MCF 10A (cell line): ENCODE measurements at regions not wholly inside any gene's neighbourhood (a gene's known extent, or its start where the extent isn't known, plus 50 kb on each side); places are given as distances from the start of the nearest gene placed in this dataset.

Source experiments
- BruUV-seq: library from RNA; stranded (reverse); fragments of 400-500 nt; replicated peaks from 2 replicates; lab custom pipeline; 2021; lab: Mats Ljungman, UMichigan
- CTCF ChIA-PET: fragments of 300-600 bp; sonication (Branson Sonifier 250); formaldehyde crosslinking; extraction: SDS; loops from one replicate; lab custom pipeline; 2021; ENCODE audit warnings: antibody characterized with exemption, inconsistent platforms; lab: Yijun Ruan, JAX
- POLR2A ChIA-PET: fragments of 300-600, 350-650 bp; sonication (Branson Sonifier 250); formaldehyde crosslinking; extraction: SDS; loops from one replicate; lab custom pipeline; 2020; ENCODE audit warnings: antibody characterized with exemption, inconsistent platforms; lab: Yijun Ruan, JAX
- DNase-seq: peaks from one replicate; pipeline ENCODE4 v3.0.0-alpha.2; 2018; ENCODE audit not compliant: unreplicated experiment
- H3K27ac Mint-ChIP-seq: one replicate; pipeline ENCODE4 v1.8.0; 2022; ENCODE audit warnings: mild to moderate bottlenecking, low read depth, mixed read lengths; ENCODE audit not compliant: unreplicated experiment
- H3K27me3 Mint-ChIP-seq: one replicate; pipeline ENCODE4 v1.8.0; 2022; ENCODE audit warnings: mixed read lengths; ENCODE audit not compliant: insufficient read depth, unreplicated experiment
- H3K36me3 Mint-ChIP-seq: one replicate; pipeline ENCODE4 v1.8.0; 2022; ENCODE audit warnings: mild to moderate bottlenecking, moderate library complexity, mixed read lengths; ENCODE audit not compliant: insufficient read depth, unreplicated experiment
- H3K4me1 Mint-ChIP-seq: one replicate; pipeline ENCODE4 v1.8.0; 2022; ENCODE audit warnings: mixed read lengths; ENCODE audit not compliant: insufficient read depth, unreplicated experiment
- H3K4me3 Mint-ChIP-seq: one replicate; pipeline ENCODE4 v1.8.0; 2022; ENCODE audit warnings: mild to moderate bottlenecking, moderate library complexity, mixed read lengths; ENCODE audit not compliant: unreplicated experiment
- H3K9me3 Mint-ChIP-seq: one replicate; pipeline ENCODE4 v1.8.0; 2022; ENCODE audit warnings: mixed read lengths; ENCODE audit not compliant: unreplicated experiment
- intact Hi-C: fragments of 100-400 bp; cut with micrococcal nuclease; formaldehyde crosslinking; loops from 2 replicates; pipeline ENCODE4 v1.14.1; 2022
- TF ChIP-seq, protein P1 (sequence below): fragments of 200-600 bp; IDR thresholded peaks from one replicate; pipeline ENCODE4 v1.8.0; 2022; ENCODE audit warnings: antibody characterized with exemption, mild to moderate bottlenecking; ENCODE audit not compliant: unreplicated experiment

- BruUV-seq, result no TSS peak
- Mint-ChIP-seq H3K27ac (no peak overlapping the region), H3K36me3 (no peaks in the 10 kb centered on the region), H3K4me1 (no peaks in the 10 kb centered on the region), H3K4me3 (no peak overlapping the region), H3K9me3 (no peaks in the 10 kb centered on the region), H3K27me3 (peaks cover 61% of the 10 kb centered on the region)
- no peak for DNase-seq
- ChIA-PET CTCF (interaction anchor here (0.6 to 1.4 kb wide), 4 partner anchors 19 to 79 kb away, joined by 3 to 6 read pairs (median 4); no protein-coding TSS in a partner anchor), POLR2A (no interaction called here)
- intact Hi-C loops, result no loop called here
- TF ChIP-seq, protein P1, sequence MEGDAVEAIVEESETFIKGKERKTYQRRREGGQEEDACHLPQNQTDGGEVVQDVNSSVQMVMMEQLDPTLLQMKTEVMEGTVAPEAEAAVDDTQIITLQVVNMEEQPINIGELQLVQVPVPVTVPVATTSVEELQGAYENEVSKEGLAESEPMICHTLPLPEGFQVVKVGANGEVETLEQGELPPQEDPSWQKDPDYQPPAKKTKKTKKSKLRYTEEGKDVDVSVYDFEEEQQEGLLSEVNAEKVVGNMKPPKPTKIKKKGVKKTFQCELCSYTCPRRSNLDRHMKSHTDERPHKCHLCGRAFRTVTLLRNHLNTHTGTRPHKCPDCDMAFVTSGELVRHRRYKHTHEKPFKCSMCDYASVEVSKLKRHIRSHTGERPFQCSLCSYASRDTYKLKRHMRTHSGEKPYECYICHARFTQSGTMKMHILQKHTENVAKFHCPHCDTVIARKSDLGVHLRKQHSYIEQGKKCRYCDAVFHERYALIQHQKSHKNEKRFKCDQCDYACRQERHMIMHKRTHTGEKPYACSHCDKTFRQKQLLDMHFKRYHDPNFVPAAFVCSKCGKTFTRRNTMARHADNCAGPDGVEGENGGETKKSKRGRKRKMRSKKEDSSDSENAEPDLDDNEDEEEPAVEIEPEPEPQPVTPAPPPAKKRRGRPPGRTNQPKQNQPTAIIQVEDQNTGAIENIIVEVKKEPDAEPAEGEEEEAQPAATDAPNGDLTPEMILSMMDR, result no peak
Measured at GRCh38 chr1:209156991-209157390, 426.5 kb upstream of the CAMK1G start.

DNA sequence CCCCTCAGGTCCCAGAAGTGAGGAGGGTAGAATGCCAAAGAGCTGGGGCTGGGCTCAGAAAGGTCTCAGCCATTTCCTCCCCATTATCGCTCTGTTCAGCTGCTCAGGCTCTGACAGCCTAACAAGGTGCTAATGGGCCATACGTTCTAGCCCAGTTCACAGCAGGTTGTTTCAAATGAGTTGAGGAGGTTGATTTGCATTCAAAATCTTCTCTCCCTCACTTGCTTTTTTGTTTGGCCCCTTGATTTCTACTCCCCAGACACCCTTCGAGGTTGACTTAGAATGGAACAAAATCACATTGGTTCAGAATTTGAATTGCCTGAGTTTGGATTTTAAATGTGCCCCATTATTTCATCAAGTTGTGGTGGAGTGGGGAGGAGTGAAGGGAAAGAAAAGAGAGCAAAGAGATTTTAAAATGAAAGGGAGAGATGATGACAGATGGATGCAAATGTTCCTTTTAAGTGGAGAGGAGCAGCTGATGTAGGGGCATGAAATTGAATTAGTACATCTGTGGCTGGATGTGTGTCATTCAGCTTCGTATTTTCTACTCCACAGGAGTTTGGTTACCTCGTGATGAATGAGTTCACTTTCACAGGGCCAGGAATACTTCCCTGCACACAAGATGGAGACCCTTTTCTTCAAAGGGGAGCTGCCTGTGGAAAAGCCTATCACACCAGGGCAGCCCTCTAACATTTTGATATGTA, 425.8 kb upstream of the CAMK1G start:
- peaks cover 57% of the 10 kb centered on the region for H3K27me3 Mint-ChIP-seq
- CTCF ChIA-PET, result interaction anchor here (0.6 to 1.4 kb wide), 5 partner anchors 11 to 505 kb away, joined by 3 to 6 read pairs (median 4); no protein-coding TSS in a partner anchor
- BruUV-seq, result no TSS peak
- DNase-seq, result no peak
- H3K4me3 Mint-ChIP-seq, result no peak overlapping the region
- intact Hi-C loops, result no loop called here
- TF ChIP-seq, protein P1, result no peak
- H3K4me1 Mint-ChIP-seq, result no peaks in the 10 kb centered on the region
- no peaks in the 10 kb centered on the region for H3K36me3 Mint-ChIP-seq
- POLR2A ChIA-PET, result no interaction called here
- no peaks in the 10 kb centered on the region for H3K9me3 Mint-ChIP-seq
- H3K27ac Mint-ChIP-seq, result no peak overlapping the region

GRCh38 chr1:209158851-209159250, 424.7 kb upstream of the CAMK1G start:
- H3K36me3 Mint-ChIP-seq, result no peaks in the 10 kb centered on the region
- no peaks in the 10 kb centered on the region for H3K4me1 Mint-ChIP-seq
- TF ChIP-seq, protein P1, result no peak

DNA sequence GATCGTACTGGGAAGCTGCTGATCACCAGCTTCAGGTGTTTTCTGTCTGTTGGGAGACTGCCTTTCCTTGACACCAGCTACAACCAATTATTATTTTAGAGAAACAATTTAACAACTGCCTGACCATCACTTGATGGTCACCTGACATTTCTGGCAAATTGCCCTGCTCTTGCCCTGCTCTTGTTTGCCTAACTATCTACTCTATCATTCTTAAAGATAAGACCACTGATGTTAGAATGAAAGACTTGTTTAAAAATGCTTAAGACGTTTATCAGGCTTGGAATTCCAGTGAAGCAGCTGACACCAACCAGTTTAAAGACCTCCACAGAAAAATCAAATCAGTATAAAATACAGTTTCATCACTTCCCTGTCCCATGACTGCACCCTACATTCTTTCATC, 423.3 kb upstream of the CAMK1G start:
- H3K4me1 Mint-ChIP-seq, result no peaks in the 10 kb centered on the region
- H3K4me3 Mint-ChIP-seq, result no peak overlapping the region
- POLR2A ChIA-PET, result interaction anchor here (0.8 to 1.1 kb wide), 4 partner anchors 8 to 327 kb away, joined by 3 to 4 read pairs (median 3); no protein-coding TSS in a partner anchor
- H3K36me3 Mint-ChIP-seq, result no peaks in the 10 kb centered on the region
- TF ChIP-seq, protein P1, result no peak
- CTCF ChIA-PET, result interaction anchor here (1.1 kb wide), 1 partner anchor 7 kb away, joined by 3 read pairs; no protein-coding TSS in a partner anchor
- peaks cover 32% of the 10 kb centered on the region for H3K27me3 Mint-ChIP-seq
- DNase-seq, result no peak
- H3K9me3 Mint-ChIP-seq, result no peaks in the 10 kb centered on the region
- intact Hi-C loops, result no loop called here
- no peak overlapping the region for H3K27ac Mint-ChIP-seq
- no TSS peak for BruUV-seq

More at GRCh38 chr1:209158851-209159250, 424.7 kb upstream of the CAMK1G start:
- CTCF ChIA-PET, result interaction anchor here (0.6 kb wide), 1 partner anchor 509 kb away, joined by 3 read pairs; no protein-coding TSS in a partner anchor
- intact Hi-C loops, result no loop called here
- Mint-ChIP-seq H3K4me3 (no peak overlapping the region), H3K27me3 (peaks cover 45% of the 10 kb centered on the region), H3K9me3 (no peaks in the 10 kb centered on the region), H3K27ac (no peak overlapping the region)
- no peak for DNase-seq
- POLR2A ChIA-PET, result interaction anchor here (0.6 kb wide), 1 partner anchor 34 kb away, joined by 3 read pairs; no protein-coding TSS in a partner anchor
- BruUV-seq, result no TSS peak
